ENCODE measurements at regions not wholly inside any gene's neighbourhood (a gene's known extent, or its start where the extent isn't known, plus 50 kb on each side); places are given as distances from the start of the nearest gene placed in this dataset.

DNA sequence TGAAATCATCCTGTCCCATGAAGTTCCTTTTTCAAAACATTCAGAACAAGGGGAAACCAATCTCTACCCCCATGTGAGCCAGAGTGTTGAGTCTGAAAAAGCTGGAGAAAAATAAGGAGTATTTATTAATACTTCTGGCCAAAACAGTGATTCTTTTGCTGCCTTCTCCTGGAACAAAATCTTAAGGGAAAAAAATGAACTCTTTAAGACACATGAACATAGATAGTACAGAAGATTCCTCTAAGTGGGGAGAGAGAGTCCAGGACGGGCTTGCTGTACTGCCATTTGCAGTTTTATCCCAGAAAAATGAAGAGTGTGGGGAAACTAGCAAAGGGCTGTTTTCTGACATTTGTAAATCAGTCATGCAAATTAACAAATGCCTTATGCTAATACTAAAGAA is 173.4 kb upstream of the CELF2 start:
- TF ChIP-seq GATA2 (IDR thresholded peaks at IDR 0.05; ENCODE audit: low read depth, low read length), result no peak
- no peak for TF ChIP-seq GATA3 (IDR thresholded peaks at IDR 0.05; ENCODE audit: low read depth, low read length)

DNA sequence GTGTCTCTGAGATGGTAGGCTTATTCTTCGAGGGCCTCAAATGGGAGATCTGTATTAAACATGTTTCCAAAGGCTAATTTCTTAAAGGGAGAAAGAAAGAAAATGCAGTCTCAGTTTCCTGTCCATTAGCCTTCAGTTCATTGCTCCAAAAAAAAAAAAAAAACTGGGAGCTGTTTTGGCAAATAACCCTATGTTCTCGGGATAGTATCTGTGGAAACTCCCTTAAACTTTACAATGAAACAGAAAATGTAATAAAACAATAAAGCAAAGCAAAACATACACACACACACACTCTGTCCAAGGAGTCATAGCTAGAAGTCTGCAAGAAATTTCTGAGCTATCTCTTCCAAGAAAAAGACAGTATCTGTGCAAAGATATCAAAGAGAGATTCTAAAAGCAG is 172.5 kb upstream of the CELF2 start:
- no peak for TF ChIP-seq GATA3 (IDR thresholded peaks at IDR 0.05; ENCODE audit: low read depth, low read length)
- TF ChIP-seq GATA2 (IDR thresholded peaks at IDR 0.05; ENCODE audit: low read depth, low read length), result no peak

DNA sequence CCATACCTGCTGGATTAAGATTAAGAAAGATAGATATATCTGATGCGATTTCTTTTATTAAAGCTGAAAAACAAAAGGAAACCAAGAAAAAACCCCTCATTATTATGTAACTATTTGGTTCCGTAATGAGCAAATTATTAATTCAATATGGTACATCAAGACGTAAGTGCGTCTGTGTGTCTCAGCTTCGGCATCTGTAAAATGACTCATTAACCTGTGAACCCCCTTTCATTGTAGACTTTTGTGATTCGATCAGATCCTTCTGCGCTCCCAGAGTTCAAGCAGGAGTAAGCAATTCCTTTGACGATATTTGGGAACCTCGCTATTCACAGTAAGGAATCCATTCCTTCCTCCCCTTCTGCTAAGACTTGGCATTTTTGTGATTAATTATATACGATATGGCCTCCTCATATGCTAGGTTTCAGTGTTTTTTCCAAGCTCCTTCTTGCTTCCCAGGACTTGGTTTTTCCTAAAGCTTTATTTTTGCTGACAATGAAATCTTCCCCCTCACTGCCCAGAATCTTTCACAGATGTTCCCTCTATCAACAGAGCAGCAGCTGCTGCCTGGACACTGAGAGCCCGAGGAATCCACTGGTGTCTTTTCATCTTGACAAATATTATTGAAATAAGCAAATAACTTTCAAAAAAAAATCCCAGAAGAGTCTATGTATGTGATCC is 171.7 kb upstream of the CELF2 start:
- TF ChIP-seq GATA2 (IDR thresholded peaks at IDR 0.05; ENCODE audit: low read depth, low read length) (no peak), GATA3 (IDR thresholded peaks at IDR 0.05; ENCODE audit: low read depth, low read length) (no peak)

DNA sequence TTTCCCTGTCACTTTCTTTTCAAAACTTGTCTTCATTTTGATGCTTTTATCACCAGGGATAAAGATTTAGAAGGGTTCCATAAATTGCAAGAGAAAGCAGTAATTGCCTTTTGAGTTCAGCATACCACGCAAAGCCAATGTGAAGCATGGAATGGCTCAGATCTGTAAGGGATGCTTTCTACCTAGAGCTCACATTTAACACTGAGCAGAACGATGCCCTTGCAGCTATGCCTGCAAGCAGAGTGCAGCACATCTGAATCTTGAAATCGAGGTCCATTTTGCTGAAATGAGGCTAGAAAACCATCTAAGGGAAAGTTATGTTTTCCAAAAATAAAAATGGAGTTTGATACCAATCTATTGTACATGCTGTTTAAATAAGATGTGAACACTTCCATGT is 171.2 kb upstream of the CELF2 start:
- TF ChIP-seq GATA3 (IDR thresholded peaks at IDR 0.05; ENCODE audit: low read depth, low read length) (no peak), GATA2 (IDR thresholded peaks at IDR 0.05; ENCODE audit: low read depth, low read length) (no peak)

DNA sequence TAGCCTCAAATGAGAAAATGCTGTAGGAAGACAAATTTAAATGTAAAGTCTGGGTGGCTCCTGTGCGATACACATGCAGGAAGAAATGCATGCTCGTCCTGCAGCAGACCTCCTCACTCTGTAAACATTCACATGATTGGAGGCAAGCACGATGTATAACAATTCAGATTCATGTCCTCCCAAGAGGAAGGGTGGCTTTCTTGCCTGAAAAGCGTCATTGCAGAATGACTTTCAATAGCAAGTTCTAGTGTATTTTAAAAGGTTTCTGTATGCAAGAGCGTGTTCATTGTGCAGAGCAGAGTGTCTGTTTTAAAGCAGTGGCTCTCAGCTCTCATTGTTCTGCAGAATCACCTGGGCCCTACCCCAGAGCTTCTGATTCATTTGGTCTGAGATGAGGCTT is 170.3 kb upstream of the CELF2 start:
- TF ChIP-seq GATA2 (IDR thresholded peaks at IDR 0.05; ENCODE audit: low read depth, low read length) (no peak), GATA3 (IDR thresholded peaks at IDR 0.05; ENCODE audit: low read depth, low read length) (no peak)

DNA sequence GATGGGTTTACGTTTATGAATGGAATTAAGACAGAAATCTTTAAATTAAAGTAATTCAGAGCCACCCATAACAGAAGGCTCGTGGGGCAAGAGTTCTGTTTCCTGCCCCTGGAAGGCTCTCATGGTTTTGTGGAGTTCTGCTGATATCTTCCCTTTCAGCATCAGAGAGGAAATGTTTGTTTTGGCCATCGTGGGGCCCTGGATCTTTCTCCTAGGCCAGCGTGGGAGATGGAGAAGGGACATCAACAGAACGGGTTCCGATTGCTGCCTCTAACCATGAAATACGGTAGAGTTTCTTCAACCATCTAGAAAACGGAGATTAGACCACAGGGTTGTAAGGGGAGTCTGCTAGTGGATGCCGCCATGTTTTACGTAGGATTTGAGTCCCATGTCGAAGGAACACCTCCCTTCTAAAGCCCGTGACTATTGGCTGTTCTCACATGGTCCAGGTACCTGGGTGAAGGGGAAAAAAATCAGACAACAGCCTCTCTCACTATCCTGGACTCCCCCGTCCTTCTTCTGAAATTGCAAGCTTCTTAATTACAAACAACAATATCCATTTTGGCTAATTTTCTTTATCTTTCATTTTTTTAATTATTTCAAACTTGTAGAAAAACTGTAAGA is 169.1 kb upstream of the CELF2 start:
- TF ChIP-seq GATA3 (IDR thresholded peaks at IDR 0.05; ENCODE audit: low read depth, low read length), result no peak
- no peak for TF ChIP-seq GATA2 (IDR thresholded peaks at IDR 0.05; ENCODE audit: low read depth, low read length)

DNA sequence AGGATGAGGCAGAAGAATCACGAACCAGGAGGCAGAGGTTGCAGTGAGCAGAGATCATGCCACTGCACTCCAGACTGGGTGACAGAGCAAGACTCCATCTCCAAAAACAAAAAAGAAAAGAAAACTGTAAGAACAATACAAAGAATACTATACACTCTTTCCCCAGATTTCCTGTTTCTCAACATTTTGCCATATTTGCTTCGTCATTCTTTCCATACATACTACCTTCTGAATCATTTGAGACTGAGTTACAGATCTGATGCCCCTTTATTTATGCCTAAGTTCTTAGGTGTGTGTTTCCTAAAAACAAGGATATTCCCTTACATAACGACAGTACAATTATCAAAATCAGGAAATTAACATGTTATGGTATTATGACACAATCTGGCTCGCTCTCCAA is 168.4 kb upstream of the CELF2 start:
- TF ChIP-seq GATA3 (IDR thresholded peaks at IDR 0.05; ENCODE audit: low read depth, low read length) (no peak), GATA2 (IDR thresholded peaks at IDR 0.05; ENCODE audit: low read depth, low read length) (no peak)

DNA sequence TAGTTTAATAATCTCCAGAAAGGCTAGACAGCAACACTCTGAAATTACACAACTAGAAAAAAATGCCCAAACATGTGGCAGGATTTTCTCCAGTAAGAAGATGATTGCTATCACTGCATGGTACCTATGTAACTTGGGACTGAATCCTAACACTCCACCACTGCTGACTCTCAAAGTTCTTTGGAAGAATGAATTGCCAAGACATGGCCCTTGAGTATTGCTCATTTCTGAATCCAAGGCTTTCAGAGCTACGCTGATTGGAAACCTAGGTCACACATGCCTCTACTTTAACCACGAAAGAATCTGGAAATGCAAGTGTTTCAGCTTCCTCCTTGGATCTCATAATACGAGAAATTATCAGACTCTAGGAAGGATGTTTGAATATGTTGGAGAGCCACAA is 167.5 kb upstream of the CELF2 start:
- TF ChIP-seq GATA3 (IDR thresholded peaks at IDR 0.05; ENCODE audit: low read depth, low read length) (no peak), GATA2 (IDR thresholded peaks at IDR 0.05; ENCODE audit: low read depth, low read length) (no peak)

DNA sequence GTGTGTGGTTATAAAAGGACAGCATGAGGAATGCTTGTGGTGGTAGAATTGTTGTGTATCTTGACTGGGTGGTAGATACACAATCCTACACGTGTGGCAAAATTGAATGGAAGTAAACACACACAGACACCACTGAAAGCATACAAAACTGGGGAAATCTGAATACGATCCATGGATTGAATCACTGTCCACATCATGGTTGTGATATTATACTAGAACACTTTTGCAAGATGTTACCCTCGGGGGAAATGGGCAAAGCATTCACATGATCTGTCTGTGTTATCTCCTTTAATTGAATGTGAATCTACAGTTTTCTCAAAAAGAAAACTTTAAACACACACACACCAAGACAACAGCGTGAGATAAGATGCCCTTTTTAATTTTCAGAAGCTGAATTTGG is 165.2 kb upstream of the CELF2 start:
- TF ChIP-seq GATA2 (IDR thresholded peaks at IDR 0.05; ENCODE audit: low read depth, low read length), result no peak
- TF ChIP-seq GATA3 (IDR thresholded peaks at IDR 0.05; ENCODE audit: low read depth, low read length), result no peak

DNA sequence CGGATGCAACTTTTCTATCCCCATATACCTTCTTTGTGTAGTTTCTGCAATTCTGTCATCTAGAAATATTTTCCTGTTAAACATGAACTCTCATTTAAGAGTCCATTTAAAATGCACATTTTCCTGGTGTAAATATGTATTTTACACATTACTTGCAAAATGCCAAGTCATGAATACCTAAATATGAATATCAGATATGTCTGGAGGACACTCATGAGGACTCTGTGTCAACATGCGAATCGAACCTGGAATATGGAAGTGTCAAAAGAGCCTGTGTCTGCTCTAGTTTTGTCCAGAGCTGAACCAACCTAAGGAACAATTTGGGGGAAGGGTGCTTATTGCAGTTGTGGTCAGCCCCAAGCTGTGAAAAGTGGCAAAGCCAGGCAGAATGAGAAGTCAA is 163.7 kb upstream of the CELF2 start:
- TF ChIP-seq GATA2 (IDR thresholded peaks at IDR 0.05; ENCODE audit: low read depth, low read length), result no peak
- TF ChIP-seq GATA3 (IDR thresholded peaks at IDR 0.05; ENCODE audit: low read depth, low read length), result no peak

DNA sequence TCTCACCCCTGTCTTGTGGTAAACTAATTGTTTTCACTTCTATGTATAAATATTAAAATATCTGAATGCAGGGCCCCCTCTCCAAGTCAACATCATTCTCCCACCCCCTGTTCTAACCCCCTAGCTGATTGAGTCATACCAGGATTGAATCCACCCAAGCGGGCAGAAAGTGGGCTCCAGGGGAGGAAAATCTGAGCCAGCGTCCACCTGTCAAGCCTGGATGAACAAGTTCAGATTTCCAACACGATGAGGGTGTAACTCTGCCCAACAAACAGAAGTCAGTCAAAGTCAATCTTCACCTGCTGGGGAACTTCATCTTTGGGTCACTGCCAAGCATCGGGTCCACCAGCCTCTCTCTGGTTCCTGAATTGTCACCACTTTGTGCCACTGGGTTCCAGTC is 162.9 kb upstream of the CELF2 start:
- no peak for TF ChIP-seq GATA2 (IDR thresholded peaks at IDR 0.05; ENCODE audit: low read depth, low read length)
- TF ChIP-seq GATA3 (IDR thresholded peaks at IDR 0.05; ENCODE audit: low read depth, low read length), result no peak

DNA sequence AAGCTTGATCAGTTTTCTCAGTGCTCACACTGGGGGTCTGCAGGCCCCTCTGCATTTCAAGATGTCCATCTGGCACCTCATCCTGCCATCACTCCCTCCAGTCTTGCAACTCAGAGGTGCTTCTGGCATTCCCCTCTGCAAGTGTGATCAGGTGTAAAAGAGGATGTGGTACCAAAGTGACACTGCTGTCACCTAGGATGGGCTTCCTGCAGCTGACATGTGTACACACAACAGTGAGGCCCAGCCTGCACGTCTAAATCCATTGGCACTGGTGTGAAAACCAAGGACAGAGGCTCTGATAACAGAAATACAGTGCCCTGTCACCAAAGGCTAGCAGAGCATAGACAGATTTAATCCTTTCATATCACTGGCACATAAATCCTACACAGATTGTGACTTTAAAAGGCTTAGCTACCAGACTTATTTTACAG is 162.5 kb upstream of the CELF2 start:
- TF ChIP-seq GATA2 (IDR thresholded peaks at IDR 0.05; ENCODE audit: low read depth, low read length), result no peak
- TF ChIP-seq GATA3 (IDR thresholded peaks at IDR 0.05; ENCODE audit: low read depth, low read length), result no peak

DNA sequence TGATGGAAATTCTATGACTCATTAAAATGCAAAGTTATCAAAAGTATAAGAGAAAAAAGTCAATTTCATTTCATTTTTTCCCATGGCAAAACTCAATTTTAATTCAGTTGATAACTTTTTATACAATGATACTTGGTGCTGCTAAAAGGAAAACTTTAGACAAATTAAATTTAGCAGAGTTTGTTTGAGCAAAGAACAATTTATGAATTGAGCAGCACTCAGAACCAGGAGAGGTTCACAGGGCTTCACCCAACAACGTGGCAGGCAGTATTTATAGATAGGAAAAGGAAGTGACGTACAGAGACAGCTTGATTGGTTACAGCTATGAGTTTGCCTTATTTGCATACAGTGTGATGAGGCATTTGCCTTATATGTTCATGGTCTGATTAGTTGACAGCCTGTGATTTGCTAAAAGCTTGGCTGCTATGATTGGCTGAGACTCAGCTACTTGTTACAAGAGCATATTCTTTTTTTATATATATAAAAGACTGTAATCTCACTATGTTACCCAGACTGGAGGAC is 157.2 kb upstream of the CELF2 start:
- no peak for TF ChIP-seq GATA2 (IDR thresholded peaks at IDR 0.05; ENCODE audit: low read depth, low read length)
- TF ChIP-seq GATA3 (IDR thresholded peaks at IDR 0.05; ENCODE audit: low read depth, low read length), result no peak

DNA sequence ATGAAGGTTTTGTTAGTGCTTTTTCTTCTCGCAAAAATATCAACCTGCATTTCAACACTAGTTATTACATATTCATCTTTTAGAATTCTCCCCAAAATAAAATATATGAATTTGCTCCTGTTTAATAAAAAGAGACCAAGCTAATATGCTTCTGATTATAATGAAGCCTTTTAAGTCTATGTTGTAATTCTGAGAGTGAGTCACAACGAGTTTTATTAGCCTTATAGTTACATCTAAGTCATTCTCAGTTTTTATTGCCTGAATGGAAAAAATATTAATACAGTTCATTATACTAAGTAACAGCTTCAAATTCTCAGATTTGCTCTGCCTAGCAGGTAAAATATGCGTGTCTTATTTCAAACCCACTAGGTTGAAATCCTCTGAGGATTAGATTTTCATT is 152.4 kb upstream of the CELF2 start:
- no peak for TF ChIP-seq GATA3 (IDR thresholded peaks at IDR 0.05; ENCODE audit: low read depth, low read length)
- TF ChIP-seq GATA2 (IDR thresholded peaks at IDR 0.05; ENCODE audit: low read depth, low read length), result no peak

DNA sequence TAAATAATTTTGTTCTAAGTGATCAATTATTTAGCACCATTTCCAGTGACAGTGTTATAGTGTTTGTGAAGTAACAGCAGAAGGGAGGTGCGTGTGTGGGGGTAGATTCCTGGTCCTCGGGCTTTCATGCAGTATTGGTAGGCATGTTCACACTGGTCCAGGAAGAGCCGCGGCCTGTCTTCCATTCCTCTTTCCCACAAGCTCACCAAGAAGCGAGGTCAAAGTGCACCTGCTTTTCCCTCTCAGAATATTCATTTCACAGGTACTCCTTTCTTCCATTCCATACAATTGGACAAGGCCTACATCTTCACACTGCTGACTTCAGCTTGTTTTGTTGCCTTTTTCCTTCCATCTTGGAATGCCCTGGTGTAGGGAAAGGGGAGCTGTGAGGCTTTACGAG is 151.8 kb upstream of the CELF2 start:
- TF ChIP-seq GATA3 (IDR thresholded peaks at IDR 0.05; ENCODE audit: low read depth, low read length) (no peak), GATA2 (IDR thresholded peaks at IDR 0.05; ENCODE audit: low read depth, low read length) (no peak)

Measured in SH-SY5Y (cell line).